Bronchial epithelial cell (primary cell): ENCODE measurements at regions not wholly inside any gene's neighbourhood (a gene's known extent, or its start where the extent isn't known, plus 50 kb on each side); places are given as distances from the start of the nearest gene placed in this dataset.
A peak's percentile ranks its signal among the peaks of the same experiment; 100 is the strongest.

ENCODE experiments used
- DNase-seq: peaks from one replicate; pipeline ENCODE4 v3.0.0-alpha.2; 2010; ENCODE audit warnings: low read depth
- FAIRE-seq: peaks from 2 replicates; lab custom pipeline; 2011; peaks lifted over from hg19 to GRCh38; lab: Jason Lieb, UNC
- H3K27me3 ChIP-seq: 2 replicates; pipeline ENCODE4 v1.5.1; 2011; ENCODE audit warnings: low read length; ENCODE audit not compliant: control insufficient read depth, insufficient read depth
- H3K36me3 ChIP-seq: 2 replicates; pipeline ENCODE4 v1.5.1; 2011; ENCODE audit warnings: low read length; ENCODE audit not compliant: control insufficient read depth, insufficient read depth
- H3K4me3 ChIP-seq: 2 replicates; pipeline ENCODE4 v1.5.1; 2011; ENCODE audit warnings: mild to moderate bottlenecking, low read depth, low read length, control low read depth
- CTCF ChIP-seq: IDR thresholded peaks from 2 replicates; pipeline ENCODE4 v1.5.1; 2011; ENCODE audit warnings: mild to moderate bottlenecking, moderate library complexity, low read length, control low read depth, inconsistent platforms; ENCODE audit not compliant: insufficient read depth, severe bottlenecking

GRCh38 chr19:5211217-5211822 lies 129.3 kb downstream of the PTPRS start:
- FAIRE-seq (peak; percentile 18), DNase-seq (no peak)
- TF ChIP-seq CTCF = no peak
- Histone ChIP-seq H3K36me3 (peaks cover 1% of the 10 kb centered on the region), H3K27me3 (no peaks in the 10 kb centered on the region), H3K4me3 (no peak overlapping the region)

GRCh38 chr19:5210556-5210955 lies 130.1 kb downstream of the PTPRS start:
- H3K4me3 ChIP-seq = no peak overlapping the region
- H3K27me3 ChIP-seq = no peaks in the 10 kb centered on the region
- FAIRE-seq (no peak), DNase-seq (no peak)
- no peak for TF ChIP-seq CTCF
- peaks cover 1% of the 10 kb centered on the region for H3K36me3 ChIP-seq

GRCh38 chr19:5207806-5208205 lies 132.8 kb downstream of the PTPRS start:
- TF ChIP-seq CTCF = no peak
- Histone ChIP-seq H3K4me3 (no peak overlapping the region), H3K27me3 (no peaks in the 10 kb centered on the region), H3K36me3 (peaks cover 1% of the 10 kb centered on the region)
- DNase-seq = no peak
- no peak for FAIRE-seq

- TF ChIP-seq CTCF = no peak
- Histone ChIP-seq H3K27me3 (no peaks in the 10 kb centered on the region), H3K36me3 (no peaks in the 10 kb centered on the region), H3K4me3 (no peak overlapping the region)
- FAIRE-seq (no peak), DNase-seq (no peak)
Observed at GRCh38 chr19:5206751-5207075, 133.9 kb downstream of the PTPRS start.

- no peaks in the 10 kb centered on the region for H3K36me3 ChIP-seq
- H3K27me3 ChIP-seq = no peaks in the 10 kb centered on the region
- no peak overlapping the region for H3K4me3 ChIP-seq
- TF ChIP-seq CTCF = no peak
- DNase-seq (no peak), FAIRE-seq (no peak)
Observed at GRCh38 chr19:5205937-5206750, 134.5 kb downstream of the PTPRS start.
